ENCODE measurements at regions not wholly inside any gene's neighbourhood (a gene's known extent, or its start where the extent isn't known, plus 50 kb on each side); places are given as distances from the start of the nearest gene placed in this dataset.

DNA sequence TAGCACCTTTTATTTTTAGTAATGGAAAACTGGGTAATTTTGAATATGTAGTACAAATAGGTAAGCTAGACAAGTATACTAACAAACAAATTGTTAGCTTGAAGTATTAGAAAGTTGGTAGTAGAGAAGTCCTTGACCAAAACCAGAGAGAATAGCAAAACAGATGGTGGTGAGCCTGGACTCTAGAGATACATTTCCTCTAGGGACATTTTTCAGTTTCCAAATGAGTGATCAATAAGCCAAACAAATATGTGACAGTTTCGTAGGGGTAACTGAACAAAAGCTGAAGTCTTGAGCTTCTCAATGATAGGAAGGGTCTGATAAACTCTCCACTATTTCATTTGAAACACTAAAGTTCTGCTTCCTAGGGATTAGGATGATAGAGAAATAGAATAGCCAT is 692.0 kb upstream of the FAM98A start:
- TF ChIP-seq POLR2A (IDR thresholded peaks at IDR 0.05): no peak
- TF ChIP-seq, protein P1, sequence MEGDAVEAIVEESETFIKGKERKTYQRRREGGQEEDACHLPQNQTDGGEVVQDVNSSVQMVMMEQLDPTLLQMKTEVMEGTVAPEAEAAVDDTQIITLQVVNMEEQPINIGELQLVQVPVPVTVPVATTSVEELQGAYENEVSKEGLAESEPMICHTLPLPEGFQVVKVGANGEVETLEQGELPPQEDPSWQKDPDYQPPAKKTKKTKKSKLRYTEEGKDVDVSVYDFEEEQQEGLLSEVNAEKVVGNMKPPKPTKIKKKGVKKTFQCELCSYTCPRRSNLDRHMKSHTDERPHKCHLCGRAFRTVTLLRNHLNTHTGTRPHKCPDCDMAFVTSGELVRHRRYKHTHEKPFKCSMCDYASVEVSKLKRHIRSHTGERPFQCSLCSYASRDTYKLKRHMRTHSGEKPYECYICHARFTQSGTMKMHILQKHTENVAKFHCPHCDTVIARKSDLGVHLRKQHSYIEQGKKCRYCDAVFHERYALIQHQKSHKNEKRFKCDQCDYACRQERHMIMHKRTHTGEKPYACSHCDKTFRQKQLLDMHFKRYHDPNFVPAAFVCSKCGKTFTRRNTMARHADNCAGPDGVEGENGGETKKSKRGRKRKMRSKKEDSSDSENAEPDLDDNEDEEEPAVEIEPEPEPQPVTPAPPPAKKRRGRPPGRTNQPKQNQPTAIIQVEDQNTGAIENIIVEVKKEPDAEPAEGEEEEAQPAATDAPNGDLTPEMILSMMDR (IDR thresholded peaks at IDR 0.05): no peak

Measured in right lobe of liver (tissue), 4 donors.